NCI-H1048 (cell line): ENCODE measurements at regions not wholly inside any gene's neighbourhood (a gene's known extent, or its start where the extent isn't known, plus 50 kb on each side); places are given as distances from the start of the nearest gene placed in this dataset.
A peak's percentile ranks its signal among the peaks of the same experiment; 100 is the strongest.

Source experiments
- DNase-seq: peaks from one replicate; lab custom pipeline; 2025; lab: John Stamatoyannopoulos, UW

DNA sequence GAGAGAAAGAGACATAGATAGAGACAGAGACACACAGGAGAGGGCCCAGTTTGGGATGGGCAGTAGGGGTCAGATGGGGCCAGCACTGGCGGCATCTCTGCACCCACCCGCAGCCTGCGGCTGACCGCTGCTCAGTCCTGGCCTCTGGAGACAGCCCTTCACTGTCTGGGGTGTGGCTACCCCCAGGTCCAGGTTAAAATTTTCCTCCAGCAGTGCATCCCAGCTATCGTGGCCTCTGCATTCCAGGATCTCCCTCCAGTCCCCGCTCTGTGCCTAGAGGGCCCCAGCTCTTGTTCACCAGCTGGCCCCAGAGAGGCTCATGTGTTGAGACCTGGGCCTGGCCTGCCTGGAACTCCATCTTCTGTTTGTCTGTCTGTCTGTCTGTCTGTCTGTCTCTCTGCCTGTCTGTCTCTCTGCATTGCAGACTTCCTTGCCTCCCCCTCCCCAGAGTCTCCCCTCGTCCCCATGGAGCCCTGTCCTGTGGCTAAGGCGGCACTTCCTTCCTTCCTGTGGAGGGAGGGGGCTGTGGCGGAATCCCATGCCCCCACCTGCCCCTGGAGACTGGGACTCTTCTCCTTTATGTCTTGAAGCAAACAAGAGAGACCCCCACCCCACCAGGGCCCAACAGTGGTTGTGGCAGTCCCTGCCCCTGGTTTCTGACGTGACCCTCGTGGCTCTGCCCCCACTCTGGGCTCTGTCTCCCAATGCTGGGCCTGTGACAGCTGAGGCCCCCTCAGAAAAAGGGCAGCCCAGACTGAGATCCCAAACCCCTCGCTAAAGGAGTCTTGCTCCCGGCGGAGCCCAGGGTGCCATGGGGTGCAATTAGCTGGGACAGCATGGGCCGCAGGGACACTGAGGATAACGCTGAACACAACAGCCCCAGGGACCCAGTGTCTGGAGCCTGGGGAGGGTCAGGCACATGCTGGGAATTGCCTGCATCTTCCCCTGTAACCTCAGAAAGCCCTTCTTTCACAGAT is 241.8 kb downstream of the NPHP4 start:
- DNase-seq: no peak

DNA sequence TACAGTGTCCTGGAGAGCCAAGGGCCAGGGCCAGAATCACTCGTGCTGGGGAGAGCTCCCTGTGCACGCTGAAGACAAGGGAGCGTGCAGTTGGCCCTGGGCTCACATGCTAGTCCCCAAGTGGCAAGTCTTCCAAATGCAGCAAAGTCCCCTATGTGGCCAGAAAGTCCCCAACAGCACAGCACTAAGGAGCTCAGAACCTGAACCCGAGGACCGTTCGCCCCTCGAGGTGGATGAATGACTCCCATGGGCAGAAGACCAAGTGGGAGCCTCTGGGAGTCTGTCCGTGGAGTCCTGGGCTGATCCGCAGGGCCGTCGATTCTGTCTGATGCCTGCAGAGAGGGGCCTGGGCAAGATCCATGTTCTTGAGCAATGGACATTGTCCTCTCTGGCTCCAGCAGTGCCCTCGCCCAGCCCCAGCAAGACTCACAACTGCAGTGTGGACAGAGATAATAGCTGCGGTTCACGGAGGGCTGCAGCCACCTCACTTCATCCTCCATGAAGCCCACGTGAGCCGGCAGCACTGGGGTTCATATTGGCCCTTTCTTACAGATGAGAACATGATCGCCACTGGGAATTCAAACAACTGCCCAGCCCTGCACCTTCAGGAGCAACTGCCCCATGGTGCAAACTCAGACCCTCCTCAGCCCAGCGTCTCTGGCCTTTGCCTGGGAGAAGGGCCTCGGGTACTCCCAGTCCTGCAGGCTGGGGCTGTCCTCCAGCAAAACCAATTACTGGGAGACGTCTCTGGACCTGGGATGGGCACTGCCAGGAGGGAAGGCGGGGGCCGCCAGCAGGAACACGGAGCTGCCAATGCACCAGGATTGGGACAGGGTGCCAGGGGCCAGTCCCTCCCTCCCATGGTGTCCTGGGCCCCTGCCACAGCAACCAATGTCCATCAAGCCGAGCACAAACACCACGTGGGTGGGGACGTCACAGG is 243.7 kb downstream of the NPHP4 start:
- no peak for DNase-seq

DNA sequence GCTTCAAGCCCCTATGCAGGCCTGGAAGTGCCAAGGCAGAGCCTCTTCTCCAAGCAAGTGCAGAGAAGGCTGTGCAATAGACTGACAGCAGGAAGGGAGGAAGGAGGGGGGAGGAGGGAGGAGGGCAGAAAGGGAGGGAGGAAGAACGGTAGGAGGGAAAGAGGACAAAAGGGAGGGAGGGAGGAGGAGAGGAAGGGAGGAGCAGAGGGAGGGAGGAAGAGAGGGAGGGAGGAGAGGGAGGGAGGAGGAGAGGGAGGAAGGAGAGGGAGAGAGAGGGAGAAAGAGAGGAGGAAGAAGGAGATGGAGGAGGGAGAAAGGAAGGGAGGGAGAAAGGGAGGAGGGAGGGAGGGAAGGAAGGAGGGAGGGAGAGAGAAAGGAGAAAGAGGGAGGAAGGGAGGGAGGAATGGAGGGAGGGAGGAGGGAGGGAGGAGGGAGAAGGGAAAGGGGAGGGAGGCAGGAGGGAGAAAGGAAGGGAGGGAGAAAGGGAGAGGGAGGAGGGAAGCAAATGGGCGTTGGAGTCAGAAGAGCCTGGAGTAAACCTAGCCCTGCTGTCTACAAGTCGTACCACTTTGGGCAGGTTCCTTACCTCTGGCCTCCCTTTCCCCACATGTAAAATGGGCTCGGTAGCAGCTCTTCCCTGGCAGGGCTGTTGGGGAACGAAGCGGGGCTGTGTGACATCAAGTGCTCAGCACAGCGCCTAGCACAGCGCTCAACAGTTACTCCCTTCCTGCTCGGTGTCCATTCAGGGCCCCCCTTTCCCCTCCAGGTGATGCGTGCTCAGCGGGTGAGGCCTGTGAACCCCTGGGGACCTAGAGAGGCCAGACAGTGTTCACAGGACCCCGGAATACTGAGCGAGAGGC is 244.6 kb downstream of the NPHP4 start:
- no peak for DNase-seq

DNA sequence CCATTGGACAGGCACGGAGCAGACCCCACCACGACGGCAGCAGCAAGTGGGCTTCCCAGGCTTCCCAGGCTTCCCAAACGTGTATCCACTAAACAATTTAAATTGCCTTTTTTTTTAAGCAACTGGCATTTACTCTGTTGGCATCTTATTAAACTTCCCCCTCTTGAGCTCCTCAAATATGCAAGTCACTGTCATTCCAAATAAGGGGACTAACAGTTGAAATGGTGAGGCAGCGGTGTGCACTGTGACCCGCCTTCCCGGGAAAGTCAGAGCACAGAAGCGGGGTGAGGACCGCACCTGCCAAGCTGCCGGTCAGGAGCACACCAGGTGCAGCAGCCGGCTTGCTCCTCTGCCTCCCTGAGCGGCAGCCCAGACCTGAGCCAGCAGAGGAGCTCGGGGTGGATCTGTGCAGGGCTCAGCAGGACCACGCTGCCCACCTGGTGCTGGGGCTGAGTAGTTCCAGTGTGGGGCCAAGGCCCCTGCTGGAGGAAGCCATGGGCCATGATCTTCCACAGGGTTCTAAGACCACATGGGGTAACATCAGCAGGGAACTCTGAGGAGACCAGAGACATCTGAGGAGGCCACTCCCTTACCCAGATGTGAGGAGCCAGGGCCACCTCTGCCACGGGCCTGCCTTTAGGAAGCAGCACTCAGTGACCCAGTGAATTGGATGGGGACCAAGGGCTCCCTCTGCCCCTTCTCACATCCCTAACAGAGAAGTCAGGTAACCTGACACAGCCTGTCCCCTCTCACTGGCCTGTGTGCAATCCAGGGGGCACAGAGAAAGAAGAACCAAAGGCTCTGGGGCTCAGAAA is 245.4 kb downstream of the NPHP4 start:
- DNase-seq: no peak

DNA sequence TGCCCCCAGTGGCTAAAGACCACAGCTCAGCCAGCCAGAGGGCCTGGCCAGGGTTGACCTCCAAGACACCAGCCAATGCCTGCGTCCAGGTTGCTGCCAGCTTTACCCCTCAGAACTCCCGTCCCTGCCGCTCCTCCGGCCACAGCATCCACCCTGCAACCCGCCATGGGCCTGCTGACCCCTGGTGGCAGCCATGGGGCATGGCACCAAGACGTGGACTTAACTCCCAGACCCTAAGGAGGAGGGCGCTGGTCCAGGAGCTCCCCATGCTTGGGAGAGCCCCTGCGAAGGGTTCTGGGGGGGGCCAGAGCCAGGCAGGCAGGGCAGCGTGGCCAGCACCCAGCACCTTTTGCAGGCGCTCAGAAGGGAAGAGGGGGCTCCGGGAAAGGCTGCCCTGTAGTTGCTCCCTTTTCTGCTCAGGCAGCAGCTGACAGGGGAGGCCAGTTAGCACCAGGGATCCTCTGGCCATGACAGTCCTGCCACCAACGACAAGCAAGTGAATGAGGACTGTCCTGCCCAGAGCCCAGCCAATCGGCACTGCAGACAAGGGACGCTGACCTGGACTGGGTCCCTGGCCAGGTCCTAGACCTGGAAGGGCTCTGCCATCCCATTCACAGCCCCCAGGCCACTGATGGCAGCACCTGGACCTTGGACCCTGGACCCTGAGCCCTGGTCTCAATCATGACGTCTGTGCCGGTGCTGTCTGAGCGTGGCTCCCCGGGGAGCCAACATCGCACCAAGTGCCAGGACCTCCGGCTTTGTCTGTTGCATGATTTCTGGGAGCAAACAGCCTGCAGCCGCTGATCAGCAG is 246.2 kb downstream of the NPHP4 start:
- peak; percentile 12 for DNase-seq

DNA sequence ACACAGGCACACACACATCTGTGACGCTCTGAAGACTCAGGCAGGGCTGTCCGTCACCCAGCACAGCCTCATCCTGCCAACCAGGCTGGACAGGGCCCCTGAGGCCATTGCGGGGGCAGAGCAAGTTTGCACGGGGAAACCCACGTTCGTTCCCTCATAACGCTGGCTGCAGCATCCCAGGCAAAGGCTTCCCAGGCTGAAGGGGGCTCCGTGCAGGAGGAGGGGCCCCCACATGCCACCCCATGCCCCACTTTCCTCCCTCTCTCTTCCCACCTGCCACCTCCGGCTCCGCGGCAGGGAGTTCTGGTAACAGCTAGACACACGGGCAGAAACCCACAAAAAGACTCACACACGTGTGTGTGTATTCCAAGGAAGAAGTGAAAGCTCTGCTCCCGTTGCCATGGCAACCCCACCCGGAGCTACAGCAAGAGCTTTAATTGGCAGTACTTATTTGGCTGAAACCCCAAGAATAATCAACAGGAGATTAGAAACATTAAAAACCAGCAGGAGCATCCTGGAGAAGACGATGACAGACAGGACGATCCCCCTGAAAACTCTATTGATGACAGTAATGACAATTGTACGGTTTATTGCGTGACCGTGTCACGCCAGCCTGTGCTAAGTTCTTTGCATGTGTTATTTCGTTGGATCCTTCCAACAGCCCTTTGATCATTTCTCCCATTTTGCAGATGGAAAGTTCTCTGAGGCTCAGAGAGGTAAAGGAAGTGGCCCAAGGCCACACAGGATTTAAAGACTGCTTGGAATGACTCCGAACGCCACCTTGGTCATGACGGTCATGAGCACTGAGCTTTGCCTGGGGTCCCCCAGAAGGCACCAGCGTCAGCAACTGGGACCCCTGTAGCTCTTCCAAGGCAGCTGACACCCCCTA is 247.1 kb downstream of the NPHP4 start:
- no peak for DNase-seq

DNA sequence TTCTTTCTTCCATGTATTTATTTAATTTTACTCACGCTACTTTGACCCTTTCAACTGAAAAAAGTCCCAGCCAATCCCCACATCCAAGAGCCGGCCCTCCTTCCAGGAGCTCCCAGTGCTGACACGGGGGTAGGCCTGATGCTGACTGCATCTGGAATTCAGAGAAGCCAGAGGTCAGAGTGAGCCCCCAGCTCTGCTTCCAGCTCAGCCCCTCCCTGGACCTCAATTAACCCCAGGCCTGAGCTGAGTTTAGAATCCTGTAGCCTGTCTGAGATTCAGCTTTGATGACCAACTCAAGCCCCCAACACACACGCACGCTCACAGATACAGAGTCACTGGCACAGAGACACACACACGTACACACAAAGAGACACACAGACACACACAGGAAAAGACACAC is 247.9 kb downstream of the NPHP4 start:
- DNase-seq: no peak

DNA sequence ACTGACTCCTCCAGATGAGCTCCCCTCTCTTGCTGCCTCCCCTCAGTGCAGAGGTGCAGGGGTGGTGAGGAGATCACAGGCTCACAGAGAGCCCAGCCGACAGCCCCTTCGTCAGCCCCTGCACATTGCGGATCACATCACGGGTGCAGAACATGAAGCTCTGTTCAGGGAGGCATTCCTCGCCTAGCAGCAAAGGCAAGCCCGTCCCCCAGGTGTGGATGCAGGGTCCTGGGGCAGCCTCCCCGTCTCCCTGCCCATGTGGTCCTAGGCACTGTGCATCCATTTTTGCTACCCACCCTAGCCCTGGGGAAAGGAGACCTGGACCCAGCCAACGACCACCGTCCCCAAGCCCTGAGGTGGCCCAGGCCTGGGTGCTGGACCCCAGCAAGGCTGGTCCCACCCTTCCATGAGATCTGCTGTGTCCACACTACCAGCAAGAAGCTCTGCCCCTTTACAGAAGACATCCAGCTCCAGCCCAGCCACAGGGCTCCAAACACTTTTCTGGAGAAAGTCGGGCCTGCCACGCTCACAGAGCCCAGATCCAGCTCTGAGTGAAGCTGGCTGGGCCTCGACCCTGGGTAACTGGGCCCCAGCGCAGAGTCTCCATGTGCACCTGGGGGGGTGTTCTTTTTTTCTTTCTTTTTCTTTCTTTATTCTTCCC is 248.7 kb downstream of the NPHP4 start:
- no peak for DNase-seq

DNA sequence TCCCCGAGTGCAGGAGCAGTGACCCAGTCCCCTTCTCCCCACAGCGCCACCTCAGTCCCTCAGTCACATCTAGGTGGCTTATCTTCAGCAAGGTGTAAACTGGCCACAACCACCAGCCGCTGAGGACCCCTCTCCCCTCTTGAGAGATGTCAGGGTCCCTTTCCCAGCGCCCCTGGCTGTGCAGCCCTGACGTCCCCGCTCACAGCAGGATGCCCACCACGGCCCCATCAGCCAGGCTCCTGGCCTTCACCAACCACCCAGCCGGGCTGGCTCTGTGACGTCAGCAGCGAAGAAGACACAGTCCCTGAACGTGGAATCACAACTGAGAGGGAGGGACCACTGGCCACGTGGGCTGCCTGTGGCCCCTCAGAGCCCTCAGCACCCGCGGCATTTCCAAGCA is 249.4 kb downstream of the NPHP4 start:
- no peak for DNase-seq

DNA sequence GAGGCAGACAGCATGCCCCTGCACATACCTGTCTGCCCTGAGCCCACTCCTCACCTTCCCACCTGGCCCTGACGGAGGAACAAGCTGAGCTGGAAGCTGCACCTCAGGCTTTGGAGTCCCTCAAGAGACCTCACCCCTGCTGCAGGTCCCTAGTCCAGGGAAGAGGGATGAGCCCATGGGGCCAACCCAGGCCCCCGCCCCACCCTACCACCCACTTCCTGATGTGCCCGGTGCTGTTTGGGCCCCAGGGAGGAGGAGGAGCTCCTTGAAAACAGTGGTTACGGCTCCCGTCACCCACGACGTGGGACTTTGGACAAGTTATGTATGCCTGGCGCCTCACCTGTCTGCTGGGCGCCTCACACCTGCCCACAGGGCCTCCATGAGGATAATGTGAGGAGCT is 250.2 kb downstream of the NPHP4 start:
- DNase-seq: no peak

DNA sequence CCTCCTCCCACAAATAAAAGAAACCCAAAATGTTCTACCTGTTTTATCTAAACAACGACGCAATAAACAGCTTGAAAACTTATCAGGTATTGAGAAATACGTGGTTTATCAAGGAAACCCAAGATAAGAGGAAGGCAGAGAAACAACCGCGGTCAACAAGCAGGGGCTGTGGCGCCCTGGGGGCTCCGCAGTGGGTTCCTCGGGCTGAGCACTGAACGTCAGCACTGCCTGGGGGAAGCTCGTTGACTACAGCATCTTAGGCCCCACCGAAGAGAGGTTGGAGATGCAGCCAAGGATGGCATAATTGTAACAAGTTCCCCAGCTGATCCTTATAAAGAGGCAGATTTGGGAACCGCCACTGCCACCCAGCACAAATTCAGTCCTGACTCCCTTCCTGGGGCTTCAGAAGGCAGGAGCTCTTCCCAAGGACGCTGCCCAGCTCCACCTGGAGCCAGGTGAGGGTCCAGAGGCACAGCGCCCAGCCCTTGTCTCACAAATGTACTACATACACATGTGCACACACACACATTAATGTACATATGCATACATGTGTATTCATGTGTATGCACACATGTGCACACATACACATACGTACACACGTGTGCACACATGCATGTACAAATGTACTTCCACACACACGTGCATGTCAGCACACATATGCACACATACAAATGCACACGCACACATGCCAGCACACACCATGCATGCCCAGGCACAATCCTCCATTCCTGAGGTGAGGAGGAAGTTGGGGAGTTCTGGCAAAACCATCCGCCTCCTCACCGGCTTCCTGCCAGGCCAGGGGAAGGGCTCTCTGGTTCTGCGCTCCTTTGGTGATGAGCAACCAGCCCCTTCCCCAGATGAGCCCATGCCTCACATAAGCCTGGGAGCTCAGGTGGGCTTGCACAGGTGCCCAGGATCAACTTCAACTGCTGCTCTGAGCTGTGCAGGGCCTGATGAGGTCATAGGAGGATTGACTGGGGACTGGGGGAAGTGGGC is 251.1 kb downstream of the NPHP4 start:
- no peak for DNase-seq

DNA sequence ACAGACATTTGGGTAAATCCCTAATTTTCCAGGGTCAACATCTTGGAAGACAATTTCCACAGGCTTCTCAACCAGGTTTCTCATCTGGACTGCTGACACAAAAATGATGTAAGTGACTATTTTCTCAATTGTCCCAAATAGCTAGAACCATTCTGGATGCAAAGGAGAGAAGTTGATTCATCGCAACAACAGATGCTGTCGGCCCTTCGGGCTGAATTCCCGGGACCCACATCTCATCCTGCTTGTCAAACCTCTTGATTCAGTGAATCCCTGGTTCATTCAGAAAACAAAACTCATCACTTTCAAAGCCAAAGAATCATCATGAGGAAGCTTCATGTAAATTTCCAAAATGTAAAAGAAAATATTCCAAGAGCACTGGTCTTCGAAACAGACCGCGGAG is 251.8 kb downstream of the NPHP4 start:
- no peak for DNase-seq

DNA sequence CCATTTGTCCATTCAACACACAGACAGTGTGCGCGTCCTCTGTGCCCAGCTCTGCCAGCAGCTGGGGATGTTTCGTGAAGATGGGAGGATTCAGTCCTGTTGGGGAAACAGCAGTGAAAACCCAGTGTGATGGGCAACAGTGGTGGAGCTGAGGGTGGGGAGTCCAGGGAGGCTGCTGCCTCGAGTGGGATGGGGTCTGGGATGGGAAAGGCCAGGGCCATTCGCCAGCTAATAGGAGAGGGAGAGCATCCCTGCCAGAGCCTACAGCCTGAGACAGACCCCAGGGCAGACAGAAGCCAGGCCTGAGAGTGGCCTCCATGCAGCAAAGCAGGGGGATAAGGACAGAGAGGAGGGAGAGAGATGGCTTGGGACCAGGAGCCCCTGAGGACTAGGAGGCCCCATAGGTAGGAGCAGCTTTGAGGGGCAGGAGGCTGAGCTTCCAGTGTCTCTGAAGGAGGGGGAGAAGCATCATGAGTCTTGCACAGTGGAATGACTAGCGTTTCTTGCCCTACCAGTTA is 252.6 kb downstream of the NPHP4 start:
- DNase-seq: no peak

DNA sequence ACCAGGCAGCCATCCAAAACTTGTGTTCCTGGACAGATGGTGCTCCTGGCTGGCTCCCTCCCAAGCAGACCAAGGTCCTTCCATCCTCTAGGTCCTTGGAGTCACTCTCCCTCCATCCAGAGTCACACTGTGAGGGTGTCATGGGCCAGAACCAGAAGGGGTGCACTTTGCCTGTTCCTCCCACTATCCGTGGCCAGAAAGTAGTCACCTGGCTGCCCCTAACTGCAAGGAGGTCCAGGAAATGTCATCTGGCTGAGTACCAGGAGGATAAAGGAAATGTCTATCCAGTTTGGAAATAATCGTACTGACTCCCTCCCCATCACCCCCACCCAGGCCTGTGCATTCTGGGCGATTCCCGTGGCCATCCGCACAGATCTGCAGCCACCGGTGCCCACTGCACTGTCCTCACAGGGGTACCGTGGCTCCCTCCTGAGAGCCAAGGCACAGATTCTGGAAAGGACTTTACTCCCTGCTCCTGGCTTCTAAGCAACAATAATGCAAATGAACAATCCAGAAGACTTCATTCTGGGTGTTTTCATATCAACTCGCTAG is 253.2 kb downstream of the NPHP4 start:
- no peak for DNase-seq

DNA sequence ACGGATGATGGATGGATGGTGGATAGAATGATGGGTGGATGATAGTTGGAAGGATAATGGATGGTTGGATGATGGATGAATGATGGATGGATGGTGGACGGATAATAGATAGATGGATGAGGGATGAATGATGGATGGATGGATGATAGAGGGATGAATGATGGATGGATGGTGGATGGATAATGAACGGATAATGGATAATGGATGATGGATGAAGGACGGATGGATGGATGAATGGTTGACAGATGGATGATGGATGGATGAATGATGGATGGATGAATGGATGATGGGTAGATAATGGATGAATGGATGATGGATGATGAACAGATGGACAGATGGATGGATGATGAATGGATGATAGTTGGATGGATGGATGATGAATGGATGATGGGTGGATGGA is 255.1 kb downstream of the NPHP4 start:
- no peak for DNase-seq

DNA sequence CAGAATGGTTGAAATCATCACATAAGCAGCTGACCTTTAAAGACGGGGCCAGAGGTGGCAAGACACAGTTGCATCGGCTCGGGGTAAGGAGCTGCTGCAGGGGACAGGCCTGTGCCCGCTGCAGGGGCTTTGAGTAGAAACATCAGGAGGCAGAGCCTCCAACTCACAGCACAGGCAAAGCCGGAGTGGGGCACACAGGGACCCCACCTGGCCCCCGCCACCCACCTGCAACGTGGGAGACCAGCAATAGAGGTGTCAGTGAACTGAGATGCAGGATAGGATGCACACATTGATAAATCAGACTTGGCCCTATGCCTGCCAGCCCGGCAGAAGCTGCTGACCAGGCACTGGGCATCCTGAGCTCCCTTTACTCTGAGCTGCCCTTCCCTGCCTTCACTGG is 257.2 kb downstream of the NPHP4 start:
- no peak for DNase-seq

DNA sequence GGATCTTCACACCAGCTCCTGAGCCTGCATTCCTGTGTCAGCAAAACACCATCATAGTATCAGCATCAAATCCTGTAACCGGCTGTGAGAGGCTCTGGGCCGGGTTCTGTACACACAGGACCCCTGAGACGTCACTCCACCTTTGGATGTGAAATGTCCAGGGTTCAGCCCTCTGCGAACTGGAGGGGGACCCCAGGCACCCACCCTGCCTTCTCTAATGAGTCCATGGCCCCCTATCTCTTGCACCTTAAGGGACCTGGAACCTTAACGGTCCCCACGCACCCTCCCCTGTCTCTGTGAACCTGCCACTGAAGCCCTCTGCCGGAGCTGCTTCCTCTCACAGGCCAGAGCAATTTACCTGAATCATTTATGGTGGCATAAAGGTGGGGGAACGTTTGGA is 257.8 kb downstream of the NPHP4 start:
- DNase-seq: no peak
